Stimulated activated CD8-positive, alpha-beta memory T cell treated with anti-CD3 and anti-CD28 coated beads, Interleukin-2, amount 100 ng/mL, for 1 hour (primary cell): ENCODE measurements at regions not wholly inside any gene's neighbourhood (a gene's known extent, or its start where the extent isn't known, plus 50 kb on each side); places are given as distances from the start of the nearest gene placed in this dataset.

ENCODE experiments used
- DNase-seq, 2 donors: peaks; one replicate each; pipeline ENCODE4 v3.0.0-alpha.2; 2020; ENCODE audit warnings: low read depth in 2 of 2

DNA sequence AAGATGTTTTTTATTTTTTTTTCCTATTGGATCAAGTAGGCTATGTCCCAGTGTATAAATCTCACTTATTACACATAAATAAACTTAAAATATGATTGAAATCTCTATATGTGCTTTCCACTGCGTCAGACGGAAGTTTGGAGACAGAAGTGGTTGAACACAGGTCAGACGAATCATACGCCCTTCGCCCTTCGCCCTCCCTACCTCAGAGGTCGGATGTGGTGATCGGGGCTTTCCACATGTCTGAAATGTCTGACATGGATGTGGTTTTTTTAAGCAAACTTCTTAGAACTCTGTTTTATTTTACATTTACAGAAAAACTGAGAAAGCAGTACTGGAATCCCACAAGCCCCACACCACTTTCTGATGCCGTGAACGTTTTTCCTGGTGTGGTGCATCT, 344.4 kb downstream of the THBS2 start:
- DNase-seq = no peak

GRCh38 chr6:168908887-168909286, 344.8 kb downstream of the THBS2 start:
- no peak for DNase-seq

GRCh38 chr6:168908166-168908565, 345.5 kb downstream of the THBS2 start:
- DNase-seq = no peak

DNA sequence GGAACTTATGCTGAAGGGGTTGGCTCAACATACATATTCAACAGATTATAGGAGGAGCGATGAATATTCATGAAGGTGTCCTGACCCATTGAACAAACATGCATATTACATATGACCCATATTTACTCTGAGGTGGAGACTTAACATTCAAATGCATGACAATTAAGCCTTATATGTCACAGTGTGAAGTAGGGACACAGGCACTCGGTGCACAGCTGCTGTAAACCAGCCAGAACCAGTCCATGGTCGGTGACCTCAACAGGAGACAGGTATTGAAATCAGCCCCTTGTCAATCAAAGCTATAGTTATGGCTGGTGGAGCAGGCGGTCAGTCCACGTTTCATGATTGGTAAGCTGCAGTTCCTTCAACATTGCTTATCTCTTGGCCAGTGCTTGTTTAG, 347.3 kb downstream of the THBS2 start:
- no peak for DNase-seq

GRCh38 chr6:168905451-168906090, 348.1 kb downstream of the THBS2 start:
- DNase-seq = peak in 1 of 2 donors; percentile 11

DNA sequence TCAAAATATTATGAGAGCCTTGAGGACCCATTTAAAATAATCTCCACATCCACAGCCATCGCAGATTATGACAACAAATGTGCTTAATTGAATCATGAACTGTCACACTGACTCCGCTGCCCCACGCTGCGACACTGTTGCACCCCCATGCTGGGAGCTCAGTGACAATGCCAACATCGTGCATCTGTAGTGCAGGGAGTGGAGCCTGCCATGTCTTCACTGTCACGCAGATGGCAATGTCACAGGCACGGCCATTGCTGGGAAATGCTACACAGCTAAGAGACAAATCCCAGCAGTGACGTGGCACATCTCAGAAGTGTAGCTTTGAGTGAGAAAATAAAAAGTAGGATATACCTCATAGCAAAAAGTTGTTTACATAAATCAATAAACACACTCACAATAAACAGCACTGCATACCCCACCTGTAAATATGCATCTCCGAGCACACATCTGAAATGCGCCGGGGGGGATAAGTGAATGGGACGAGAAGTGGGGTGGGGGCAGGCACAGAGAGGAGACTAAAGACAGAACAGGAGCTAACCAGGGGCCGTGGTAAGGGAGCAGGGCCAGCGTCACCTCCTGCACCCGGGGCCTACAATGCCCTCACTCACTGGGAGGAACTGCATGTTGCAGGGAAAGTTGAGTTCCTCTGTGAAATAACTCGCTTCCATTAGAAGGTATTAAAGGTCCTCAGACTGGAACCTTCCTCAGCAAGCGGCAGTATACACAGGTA, 349.9 kb downstream of the THBS2 start:
- DNase-seq = no peak

- no peak for DNase-seq
Measured at GRCh38 chr6:168902075-168902474, 351.6 kb downstream of the THBS2 start.

GRCh38 chr6:168901076-168901475, 352.6 kb downstream of the THBS2 start:
- DNase-seq = no peak

DNA sequence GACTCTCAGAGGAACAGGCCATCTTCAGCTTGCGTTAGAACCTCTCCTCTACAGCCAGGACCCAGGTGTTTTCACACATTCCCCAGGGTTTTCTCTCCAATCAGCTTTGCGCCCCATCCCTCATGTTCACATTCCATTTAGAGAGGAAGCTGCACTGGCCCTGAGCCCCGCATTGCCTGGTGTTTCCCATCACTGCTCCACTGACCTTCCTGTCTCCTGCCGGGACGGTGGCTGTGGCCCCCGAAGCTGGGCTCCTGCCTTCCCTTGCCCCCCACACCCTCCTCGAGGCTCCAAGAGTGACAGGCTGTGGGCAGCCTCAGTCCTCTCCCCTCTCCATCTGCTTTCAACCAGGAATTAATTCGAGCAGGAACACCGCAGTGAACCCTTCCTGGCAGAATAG, 357.3 kb downstream of the THBS2 start:
- no peak for DNase-seq

- peak; percentile 55 to 63 for DNase-seq
Measured at GRCh38 chr6:168895102-168895812, 358.4 kb downstream of the THBS2 start.

DNA sequence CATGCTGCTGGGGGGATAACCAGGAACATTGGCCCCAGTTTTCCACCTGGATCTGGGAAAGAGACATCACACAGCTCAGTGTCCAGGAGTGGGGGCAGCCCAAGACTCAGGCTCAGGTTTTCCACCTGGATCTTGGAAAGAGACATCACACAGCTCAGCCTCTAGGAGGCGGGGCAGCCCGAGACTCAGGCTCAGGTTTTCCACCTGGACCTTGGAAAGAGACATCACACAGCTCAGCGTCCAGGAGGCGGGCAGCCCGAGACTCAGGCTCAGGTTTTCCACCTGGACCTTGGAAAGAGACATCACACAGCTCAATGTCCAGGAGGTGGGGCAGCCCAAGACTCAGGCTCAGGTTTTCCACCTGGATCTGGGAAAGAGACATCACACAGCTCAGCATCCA, 361.6 kb downstream of the THBS2 start:
- no peak for DNase-seq

- DNase-seq = no peak
Measured at GRCh38 chr6:168890981-168891365, 362.7 kb downstream of the THBS2 start.

- DNase-seq = no peak
Measured at GRCh38 chr6:168890306-168890980, 363.2 kb downstream of the THBS2 start.

GRCh38 chr6:168888786-168889345, 364.8 kb downstream of the THBS2 start:
- DNase-seq = no peak

DNA sequence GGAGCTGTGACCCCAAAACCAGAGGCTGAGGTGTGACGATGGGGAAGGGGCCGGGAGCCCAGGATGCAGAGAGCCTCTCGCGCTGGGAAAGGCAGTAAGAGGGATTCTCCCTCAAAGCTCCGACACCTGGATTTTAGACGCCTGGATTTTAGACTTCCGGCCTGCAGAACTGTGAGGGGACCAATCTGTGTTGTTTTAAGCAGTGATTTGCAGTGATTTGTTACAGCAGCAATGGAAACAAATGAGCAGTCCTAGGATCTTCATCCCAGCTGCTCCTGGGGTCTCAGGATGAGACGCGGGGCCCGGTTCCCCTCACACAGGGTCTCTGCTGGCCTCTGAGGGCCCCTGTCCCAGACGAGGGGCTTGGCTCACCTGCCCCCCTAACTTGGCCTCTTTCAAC, 365.5 kb downstream of the THBS2 start:
- no peak for DNase-seq

- DNase-seq = no peak
Measured at GRCh38 chr6:168887621-168888020, 366.0 kb downstream of the THBS2 start.

- DNase-seq = no peak
Measured at GRCh38 chr6:168886964-168887363, 366.7 kb downstream of the THBS2 start.

DNA sequence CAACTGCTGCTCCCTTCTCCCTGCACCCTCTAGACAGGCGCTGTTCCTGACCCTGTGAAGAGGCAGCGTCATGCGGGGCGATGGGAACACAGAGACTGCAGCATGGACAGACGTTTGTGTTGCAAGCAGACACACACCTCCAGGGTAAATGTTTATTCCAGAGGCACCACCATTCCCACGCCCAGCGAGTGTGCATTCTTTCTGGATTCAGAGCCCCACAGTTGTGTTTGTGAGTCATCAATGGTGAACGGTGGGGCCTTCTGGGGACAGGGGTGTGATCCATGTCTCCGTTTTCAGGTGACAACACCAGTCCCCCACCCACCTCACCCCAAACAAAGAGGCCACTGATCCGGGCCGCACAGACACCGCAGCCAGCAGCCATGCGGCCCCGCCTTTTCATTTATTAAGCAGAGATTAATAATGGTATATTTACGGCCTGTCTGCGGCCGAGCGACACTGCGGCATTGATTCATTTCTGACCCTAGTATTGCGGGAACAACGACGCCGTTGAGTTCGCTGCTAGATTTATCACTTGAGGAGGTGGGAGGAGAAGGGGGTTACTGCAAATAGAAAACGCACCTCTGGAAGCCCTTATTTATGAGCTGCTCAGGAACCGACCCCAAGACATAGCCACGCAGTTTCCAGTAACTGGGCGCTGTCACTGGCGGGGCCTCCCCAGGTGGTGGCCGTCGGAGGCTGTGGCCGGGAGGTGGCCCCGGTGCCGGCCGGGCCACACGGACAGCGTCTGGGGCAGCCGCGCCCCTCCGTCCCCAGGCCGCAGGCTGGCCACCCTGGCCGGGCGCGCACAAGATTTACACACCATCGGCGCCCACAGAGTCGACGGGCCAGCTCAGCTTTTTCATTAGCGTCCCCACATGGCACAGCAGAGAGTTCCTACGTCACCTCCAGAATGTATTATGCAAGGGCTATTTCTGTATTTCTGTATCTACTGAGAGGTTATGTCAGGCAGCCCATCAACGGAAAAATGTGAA, 367.6 kb downstream of the THBS2 start:
- DNase-seq = no peak

DNA sequence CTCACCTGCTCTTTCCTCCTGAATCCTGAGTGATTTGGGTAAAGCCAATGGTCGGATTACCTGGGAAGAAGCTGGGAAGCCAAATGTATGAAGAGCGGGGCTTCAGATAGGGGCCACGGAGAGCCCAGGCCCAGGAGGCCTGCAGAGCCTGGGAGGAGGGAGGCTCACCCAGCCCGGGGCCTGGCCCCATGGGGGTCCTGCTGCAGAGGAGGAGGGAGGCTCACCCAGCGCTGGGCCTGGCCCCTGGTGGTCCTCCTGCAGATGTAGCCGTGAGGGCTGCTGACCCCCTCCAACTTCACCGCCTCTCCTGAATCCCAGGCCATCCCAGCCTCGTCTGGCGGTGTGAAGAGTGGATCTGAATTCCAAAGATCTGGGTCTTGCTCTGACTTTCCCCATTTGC, 368.4 kb downstream of the THBS2 start:
- no peak for DNase-seq

- peak; percentile 50 to 58 for DNase-seq
Measured at GRCh38 chr6:168884646-168885086, 369.0 kb downstream of the THBS2 start.
